GM10266 (cell line): ENCODE measurements at regions not wholly inside any gene's neighbourhood (a gene's known extent, or its start where the extent isn't known, plus 50 kb on each side); places are given as distances from the start of the nearest gene placed in this dataset.

Experiments used
- DNase-seq: peaks from one replicate; pipeline ENCODE4 v3.0.0; 2012; ENCODE audit errors: extremely low spot score
- TF ChIP-seq, protein P1 (sequence below): IDR thresholded peaks from 2 replicates; pipeline ENCODE4 v1.5.1; 2012; ENCODE audit warnings: mild to moderate bottlenecking, low read depth; ENCODE audit not compliant: control insufficient read depth, insufficient read depth; ENCODE audit errors: missing control alignments

DNA sequence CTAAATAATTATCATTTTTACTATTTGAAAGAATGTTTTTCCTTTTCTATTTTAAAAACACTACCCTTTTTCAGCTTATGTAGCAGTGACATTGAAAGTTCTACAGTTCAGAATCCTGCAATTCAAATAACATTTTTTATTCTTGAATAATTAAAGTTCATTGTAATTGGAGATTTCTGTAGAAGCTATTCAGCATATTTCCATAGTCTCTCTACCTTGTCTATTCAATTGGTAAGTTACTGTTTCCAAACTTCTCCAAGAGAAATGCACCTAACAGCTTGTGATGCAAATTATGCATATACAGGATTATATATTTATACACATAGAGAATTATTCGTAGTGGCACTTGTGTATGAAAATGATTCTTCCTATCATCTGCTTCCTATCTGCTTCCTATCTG lies 149.7 kb upstream of the ARRDC3 start:
- DNase-seq = no peak
- TF ChIP-seq, protein P1, sequence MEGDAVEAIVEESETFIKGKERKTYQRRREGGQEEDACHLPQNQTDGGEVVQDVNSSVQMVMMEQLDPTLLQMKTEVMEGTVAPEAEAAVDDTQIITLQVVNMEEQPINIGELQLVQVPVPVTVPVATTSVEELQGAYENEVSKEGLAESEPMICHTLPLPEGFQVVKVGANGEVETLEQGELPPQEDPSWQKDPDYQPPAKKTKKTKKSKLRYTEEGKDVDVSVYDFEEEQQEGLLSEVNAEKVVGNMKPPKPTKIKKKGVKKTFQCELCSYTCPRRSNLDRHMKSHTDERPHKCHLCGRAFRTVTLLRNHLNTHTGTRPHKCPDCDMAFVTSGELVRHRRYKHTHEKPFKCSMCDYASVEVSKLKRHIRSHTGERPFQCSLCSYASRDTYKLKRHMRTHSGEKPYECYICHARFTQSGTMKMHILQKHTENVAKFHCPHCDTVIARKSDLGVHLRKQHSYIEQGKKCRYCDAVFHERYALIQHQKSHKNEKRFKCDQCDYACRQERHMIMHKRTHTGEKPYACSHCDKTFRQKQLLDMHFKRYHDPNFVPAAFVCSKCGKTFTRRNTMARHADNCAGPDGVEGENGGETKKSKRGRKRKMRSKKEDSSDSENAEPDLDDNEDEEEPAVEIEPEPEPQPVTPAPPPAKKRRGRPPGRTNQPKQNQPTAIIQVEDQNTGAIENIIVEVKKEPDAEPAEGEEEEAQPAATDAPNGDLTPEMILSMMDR = no peak

DNA sequence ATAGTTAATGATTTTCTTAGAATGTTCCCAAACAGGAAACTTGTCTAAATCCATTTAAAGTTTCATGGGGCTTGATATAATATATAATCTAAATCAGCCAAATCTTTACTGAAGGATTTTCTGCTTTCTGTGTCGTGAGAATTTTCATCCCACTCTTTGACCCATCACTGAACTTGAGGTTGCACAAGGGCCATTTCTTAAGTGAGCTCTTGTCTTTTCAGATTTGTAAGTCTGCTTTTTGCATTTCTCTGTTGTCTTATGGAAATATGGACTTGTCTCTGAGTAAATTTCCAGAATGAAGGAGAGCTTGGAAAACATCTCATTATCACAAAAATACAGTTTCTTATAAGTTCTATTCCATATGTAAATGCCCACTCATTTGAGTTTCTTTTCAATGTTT lies 149.2 kb upstream of the ARRDC3 start:
- DNase-seq = no peak
- TF ChIP-seq, protein P1 = no peak

DNA sequence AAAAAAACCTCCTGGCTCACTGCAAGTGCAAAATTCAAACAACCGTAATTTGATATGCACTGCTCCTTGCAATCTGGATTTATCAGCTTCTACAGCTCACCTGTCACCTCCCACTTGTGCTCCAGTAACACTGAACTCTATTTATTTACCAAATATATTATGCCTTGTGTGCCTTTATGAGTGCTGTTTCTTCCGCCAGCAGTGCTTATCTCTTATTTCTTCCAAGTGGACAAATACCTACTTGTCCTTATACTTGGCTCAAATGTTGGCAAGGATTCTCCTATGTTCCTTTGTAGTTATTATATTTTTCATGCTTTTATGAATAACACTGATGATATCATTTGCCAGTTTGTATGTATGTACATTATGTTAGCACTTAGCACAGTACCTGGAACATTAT lies 145.7 kb upstream of the ARRDC3 start:
- TF ChIP-seq, protein P1 = no peak
- DNase-seq = no peak

DNA sequence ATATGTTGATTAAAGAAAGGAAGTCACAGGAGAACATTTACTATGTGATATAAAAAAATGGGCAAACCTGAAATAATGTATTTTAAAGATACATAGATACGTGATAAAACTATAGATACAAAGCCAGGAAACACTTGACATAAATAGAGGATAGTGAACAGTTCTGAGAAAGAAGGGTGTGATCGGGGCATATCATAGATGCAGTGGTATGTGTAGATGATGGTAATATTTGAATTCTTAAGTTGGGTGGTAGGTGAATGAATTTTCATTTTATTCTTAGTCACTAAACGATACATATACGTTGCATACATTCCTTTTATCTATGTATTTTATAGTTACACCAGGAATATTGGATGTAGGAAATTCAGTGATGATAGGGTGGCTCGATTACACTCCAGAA lies 138.7 kb upstream of the ARRDC3 start:
- DNase-seq = no peak
- TF ChIP-seq, protein P1 = no peak

DNA sequence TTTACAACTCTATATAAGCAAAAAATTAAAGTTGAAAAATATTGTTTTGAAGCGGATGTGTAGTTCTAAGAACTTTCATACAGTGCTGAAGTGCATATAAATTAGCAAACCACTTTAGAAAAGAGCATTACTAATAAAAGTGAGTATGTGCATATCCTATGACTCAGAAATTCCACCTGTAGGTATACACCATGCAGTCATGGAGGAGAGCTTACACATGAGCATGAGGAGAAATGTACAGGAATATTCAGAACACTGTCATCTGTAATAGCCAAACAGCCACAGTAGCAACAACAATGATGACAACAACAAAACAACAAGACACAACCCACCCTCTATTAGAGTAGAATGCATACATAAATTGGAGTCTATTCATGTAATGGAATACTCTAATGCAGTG lies 138.2 kb upstream of the ARRDC3 start:
- DNase-seq = no peak
- TF ChIP-seq, protein P1 = no peak

DNA sequence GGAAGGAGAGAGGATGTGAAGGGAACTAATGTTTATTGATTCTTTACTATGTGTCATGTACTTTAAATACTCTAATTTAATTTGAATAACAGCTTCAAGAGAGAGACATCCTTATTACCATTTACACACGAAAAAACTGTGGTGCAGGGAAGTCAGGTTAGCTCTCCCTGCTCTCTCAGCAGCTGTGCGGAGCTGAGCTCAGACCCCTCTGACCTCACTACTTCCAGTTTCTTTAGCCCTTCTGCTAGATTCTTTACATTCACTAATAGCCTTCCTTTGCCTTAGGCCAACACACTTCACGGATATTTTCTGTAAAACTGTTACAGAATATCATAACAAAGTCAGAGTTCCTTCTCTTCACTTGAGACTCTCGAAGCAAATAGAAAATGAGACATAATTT lies 131.3 kb upstream of the ARRDC3 start:
- DNase-seq = no peak
- TF ChIP-seq, protein P1 = no peak

DNA sequence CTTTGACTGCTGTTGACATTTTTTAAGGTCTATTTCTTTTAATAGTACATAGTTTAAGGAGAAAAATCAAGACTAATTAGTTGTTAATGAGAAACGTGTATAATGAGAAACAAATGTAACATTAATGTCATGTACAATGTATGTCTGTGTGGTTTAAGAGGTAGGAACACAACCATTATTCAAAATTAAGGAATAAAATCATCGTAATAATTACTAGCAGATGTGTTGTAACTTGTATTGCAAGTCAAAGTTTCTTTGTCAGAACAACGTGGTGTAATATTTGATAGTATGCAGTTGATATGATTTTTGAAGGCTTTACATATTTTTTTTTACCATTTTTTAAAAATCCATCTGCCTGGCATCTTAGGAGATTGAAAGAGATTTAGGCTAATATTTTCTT lies 120.2 kb upstream of the ARRDC3 start:
- TF ChIP-seq, protein P1 = no peak
- no peak for DNase-seq
